SH-SY5Y (cell line): ENCODE measurements at regions not wholly inside any gene's neighbourhood (a gene's known extent, or its start where the extent isn't known, plus 50 kb on each side); places are given as distances from the start of the nearest gene placed in this dataset.

Experiments used
- GATA2 ChIP-seq: IDR thresholded peaks from 2 replicates; pipeline ENCODE4 v1.6.1; 2011; ENCODE audit warnings: mild to moderate bottlenecking, low read depth, low read length
- GATA3 ChIP-seq: IDR thresholded peaks from 2 replicates; pipeline ENCODE4 v1.6.1; 2011; ENCODE audit warnings: low read depth, mild to moderate bottlenecking, low read length, moderate library complexity

GRCh38 chr1:115459161-115459560 is 121.1 kb upstream of the NGF start:
- TF ChIP-seq GATA3 (no peak), GATA2 (no peak)
